ENCODE measurements at regions not wholly inside any gene's neighbourhood (a gene's known extent, or its start where the extent isn't known, plus 50 kb on each side); places are given as distances from the start of the nearest gene placed in this dataset.
A peak's percentile ranks its signal among the peaks of the same experiment; 100 is the strongest.

DNA sequence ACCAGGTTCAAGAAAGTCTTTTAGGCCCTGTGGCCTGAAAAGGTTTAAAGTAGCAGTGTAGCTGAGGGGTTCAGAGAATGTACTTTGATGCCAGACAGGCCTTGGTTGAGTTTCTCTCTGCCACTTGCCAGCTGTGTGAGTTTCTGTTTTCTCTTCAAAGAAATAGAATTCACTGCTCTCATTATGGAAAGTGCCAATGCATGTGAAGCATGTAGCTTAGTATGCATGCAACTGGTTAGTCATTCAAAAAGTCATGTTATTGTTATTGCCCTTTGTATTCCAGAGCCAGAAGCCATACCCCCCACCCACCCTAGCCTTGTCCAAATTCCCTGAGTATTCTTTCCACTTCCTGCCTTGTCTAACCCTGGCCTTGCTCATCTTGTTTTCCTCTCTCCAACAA, 101.7 kb downstream of the ADRB2 start:
- in situ Hi-C loops (cut with MboI; ENCODE audit: low sequenced_read_pairs) (no loop called here), intact Hi-C loops (cut with micrococcal nuclease) (no loop called here), dilution Hi-C loops (cut with HindIII; ENCODE audit: low sequenced_read_pairs, unreplicated experiment) (no loop called here)
- Histone ChIP-seq H3K4me1 (ENCODE audit: control insufficient read depth, insufficient read depth, low read length) (peaks cover 8% of the 10 kb centered on the region; the same call in 1 of the 2 replicates), H2AFZ (replicated peaks; ENCODE audit: low read length, poor library complexity) (no peak overlapping the region), H3K27me3 (ENCODE audit: control insufficient read depth, insufficient read depth, low read length) (no peaks in the 10 kb centered on the region), H3K79me1 (ENCODE audit: low read depth in 1 of 2, low read length in 2 of 2) (no peaks in the 10 kb centered on the region), H3K4ac (ENCODE audit: low read depth, low read length) (no peak overlapping the region), H4K8ac (ENCODE audit: low read depth in 2 of 2, low read length in 2 of 2) (no peak overlapping the region), H4K20me1 (ENCODE audit: insufficient read depth, low read length) (no peaks in the 10 kb centered on the region), H2BK5ac (ENCODE audit: low read depth, low read length, poor library complexity, severe bottlenecking) (no peak overlapping the region), H3K27ac (ENCODE audit: insufficient read depth, low read length) (no peak overlapping the region), H3K14ac (replicated peaks; ENCODE audit: low read depth, low read length) (0 out of 2 replicates have a peak overlapping the region, but pooled peaks have one; percentile 7), H3K9ac (ENCODE audit: low read depth, low read length) (no peak overlapping the region), H2AK5ac (ENCODE audit: low read depth, low read length) (no peak overlapping the region), H4K5ac (ENCODE audit: low read depth, low read length) (peak overlapping the region; percentile 48; the same call in 1 of the 2 replicates), H3K36me3 (ENCODE audit: control insufficient read depth, insufficient read depth, low read length) (no peaks in the 10 kb centered on the region), H3K23ac (ENCODE audit: low read depth, low read length) (no peak overlapping the region), H2BK120ac (ENCODE audit: low read depth, low read length) (no peak overlapping the region), H4K91ac (ENCODE audit: insufficient read depth, low read depth, low read length) (no peak overlapping the region), H3K4me2 (ENCODE audit: low read depth, low read length) (no peak overlapping the region), H3K4me3 (ENCODE audit: insufficient read depth, low read depth, low read length) (no peak overlapping the region), H3K9me3 (ENCODE audit: control insufficient read depth, insufficient read depth, low read length) (no peaks in the 10 kb centered on the region), H2BK20ac (ENCODE audit: low read depth, low read length) (no peak overlapping the region), H3K9me1 (ENCODE audit: insufficient read depth, low read length) (no peaks in the 10 kb centered on the region; the same call in 1 of the 2 replicates), H3K18ac (ENCODE audit: low read depth, low read length) (no peak overlapping the region), H3K56ac (ENCODE audit: extremely low read depth, insufficient read depth, low read length) (no peak overlapping the region), H2BK15ac (ENCODE audit: low read depth, low read length) (no peak overlapping the region), H2AK9ac (replicated peaks; ENCODE audit: low read depth, low read length, poor library complexity) (no peak overlapping the region)
- TF ChIP-seq FOS (IDR thresholded peaks at IDR 0.05; ENCODE audit: low read depth, low read length): no peak
- CTCF ChIA-PET: interaction anchor here (0.6 to 1.1 kb wide), 2 partner anchors 29 to 107 kb away, joined by 3 to 5 read pairs; no protein-coding TSS in a partner anchor
- no TSS peak for BruUV-seq (replicated peaks)
- POLR2A ChIA-PET (ENCODE audit: unreplicated experiment): no interaction called here
- ATAC-seq (ENCODE audit: low read depth): peak; percentile 54; the same call in 1 of the 2 replicates
- DNase-seq: peak; percentile 45

Data from IMR-90 (cell line).